Kidney glomerular epithelial cell (primary cell): ENCODE measurements at regions not wholly inside any gene's neighbourhood (a gene's known extent, or its start where the extent isn't known, plus 50 kb on each side); places are given as distances from the start of the nearest gene placed in this dataset.
A peak's percentile ranks its signal among the peaks of the same experiment; 100 is the strongest.
"Not testable (repeated sequence)": the region's sequence is repeated elsewhere in the genome, so short reads cannot be mapped to it uniquely, and the experiment has no call there.

Experiments
- DNase-seq: peaks from one replicate; lab custom pipeline; 2025; lab: John Stamatoyannopoulos, UW

DNA sequence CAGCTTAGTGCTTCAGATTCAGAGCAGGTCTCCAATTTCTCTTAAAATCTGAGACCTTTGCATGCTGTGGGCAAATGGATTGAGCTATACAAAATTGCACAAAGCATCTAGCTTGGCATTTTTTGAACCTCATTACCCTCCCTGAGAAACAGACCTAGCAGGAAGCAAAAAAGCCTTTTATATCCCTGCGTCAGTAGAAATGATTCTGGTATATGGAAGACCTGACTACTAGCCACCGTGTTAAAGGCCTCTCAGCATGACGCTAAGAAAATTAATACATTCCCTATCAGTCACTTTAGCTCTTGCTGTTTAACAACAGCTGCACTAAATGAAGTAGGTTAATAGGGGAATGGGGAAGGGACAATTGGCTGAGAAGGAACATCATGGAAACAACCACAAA is 110.7 kb upstream of the SMLR1 start:
- DNase-seq = no peak

DNA sequence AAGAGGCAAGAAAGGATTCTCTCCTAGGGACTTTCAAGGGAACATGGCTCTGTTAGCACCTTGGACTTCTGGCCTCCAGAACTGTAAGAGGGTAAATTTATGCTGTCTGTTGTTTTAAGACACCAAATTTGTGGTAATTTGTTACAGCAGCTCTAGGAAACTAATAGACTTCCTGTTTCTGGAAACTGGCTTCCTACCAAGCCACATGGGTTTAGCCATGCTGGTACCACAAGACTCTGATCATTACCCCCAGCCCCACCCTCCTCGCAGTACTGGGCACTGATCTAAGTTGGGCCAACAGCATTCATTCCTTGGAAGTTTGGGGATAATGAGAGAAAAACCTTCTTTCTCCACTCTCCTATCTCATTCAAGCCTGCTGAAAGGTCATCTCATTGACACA is 109.5 kb upstream of the SMLR1 start:
- no peak for DNase-seq

DNA sequence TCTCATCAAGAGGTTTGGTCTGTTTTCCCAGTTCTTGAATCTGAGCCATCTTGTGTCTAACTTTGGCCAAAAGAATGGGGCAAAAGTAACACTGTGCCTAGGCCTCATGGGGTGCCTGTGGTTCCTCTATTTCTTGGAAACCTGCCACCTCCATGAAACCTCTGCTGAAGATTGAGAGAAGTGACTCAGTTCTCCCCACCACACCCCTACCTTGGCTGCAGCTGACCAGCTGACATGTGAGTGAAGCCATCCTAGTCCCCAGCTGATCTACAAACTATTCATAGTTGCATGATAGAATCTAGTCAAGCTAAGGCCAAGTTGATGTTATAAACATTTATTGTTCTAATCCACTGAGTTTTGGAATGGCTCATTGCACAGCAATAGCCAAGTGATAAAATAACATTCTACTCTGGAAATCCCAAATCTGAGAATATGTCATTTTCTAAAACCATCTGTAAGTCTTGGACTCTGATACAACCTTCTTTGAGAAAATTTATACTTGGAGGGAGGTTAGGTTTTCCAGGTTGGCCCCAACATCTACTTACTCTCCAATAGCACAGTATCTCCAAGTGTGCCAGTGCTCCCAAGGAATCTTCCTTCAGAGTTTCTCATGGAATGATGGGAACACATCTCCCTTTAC is 107.0 kb upstream of the SMLR1 start:
- DNase-seq = peak; percentile 2

DNA sequence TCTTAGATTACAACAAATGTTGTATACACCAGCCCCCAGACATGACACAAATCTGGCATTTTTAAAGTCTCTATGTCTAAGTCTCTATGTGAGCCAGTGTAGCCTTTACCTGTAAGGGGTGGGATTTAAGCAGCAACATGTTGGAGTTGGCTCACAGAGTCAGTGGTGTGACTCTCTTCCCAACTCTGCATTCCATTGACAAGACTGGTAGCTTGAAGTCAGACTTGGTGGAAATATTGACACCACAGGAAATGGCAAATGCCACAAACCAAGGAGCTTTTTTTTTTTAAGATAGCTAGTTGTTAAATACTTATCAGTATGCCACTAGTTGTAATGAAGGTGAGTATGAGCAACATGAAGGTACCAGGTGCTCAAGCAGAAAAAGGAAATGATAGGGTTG is 103.1 kb upstream of the SMLR1 start:
- DNase-seq = no peak

DNA sequence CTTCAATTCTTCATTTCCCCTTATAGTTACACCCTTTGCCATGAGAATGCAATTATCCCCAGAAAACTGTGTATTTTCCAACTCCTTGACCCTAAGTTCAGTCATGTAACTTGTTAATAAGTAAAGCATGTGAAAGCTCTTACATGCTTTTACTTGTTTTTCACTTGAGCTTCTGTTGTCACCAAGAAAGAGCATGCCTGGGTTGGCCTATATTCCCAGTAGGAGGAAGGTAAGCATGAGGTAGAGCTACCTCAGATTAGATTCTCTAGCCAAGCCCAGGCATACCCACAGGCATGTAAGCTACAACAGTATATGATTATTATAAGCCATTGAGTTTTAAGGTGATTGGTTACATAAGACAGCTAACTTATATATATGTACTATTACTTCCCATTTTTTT is 101.7 kb upstream of the SMLR1 start:
- DNase-seq = no peak

DNA sequence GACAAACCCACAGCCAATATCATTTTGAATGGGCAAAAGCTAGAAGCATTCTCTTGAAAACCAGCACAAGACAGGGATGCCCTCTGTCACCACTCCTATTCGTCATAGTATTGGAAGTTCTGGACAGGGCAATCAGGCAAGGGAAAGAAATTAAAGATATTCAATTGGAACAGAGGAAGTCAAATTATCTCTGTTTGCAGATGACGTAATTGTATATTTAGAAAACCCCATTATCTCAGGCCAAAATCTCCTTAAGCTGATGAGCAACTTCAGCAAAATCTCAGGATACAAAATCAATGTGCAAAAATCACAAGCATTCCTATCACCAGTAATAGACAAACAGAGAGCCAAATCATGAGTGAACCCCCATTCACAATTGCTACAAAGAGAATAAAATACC is 99.1 kb upstream of the SMLR1 start:
- DNase-seq = not testable (repeated sequence)

DNA sequence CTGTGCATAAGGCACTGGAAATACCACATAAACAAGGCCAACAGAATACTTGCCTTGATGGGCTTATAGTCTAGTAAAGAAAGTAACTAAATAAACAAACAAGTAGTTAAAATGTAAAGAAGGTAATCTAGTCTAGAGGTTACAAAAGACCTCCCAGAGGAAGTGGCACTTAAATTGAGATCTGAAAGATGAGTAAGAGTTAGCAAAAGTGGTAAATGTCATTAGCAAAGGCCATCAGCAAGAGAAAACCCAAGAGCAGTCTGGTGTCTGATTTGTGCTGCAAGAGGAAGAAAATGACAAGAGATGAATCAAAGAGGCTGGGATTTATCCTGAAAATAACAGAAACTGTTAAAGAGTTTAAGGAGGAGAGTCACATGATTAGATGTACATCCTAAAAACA is 96.6 kb upstream of the SMLR1 start:
- no peak for DNase-seq

DNA sequence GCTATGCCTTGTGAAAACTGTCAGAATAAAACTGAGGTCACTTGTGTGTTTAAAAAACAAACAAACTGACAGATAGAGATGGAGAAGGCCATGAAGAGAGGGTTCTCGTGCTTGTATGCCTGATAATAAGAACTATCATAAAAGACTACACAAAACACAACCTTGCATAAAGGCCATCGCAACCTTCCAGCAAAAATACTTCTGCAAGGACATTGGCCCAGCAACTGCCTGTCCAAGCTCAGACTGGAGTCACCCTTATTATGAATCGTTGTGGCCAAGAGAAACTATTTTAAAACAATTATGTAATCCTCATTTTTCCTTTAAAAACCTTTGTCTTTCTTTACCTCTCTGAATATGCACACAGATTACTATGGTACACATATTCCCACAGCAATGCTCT is 93.0 kb upstream of the SMLR1 start:
- DNase-seq = no peak

DNA sequence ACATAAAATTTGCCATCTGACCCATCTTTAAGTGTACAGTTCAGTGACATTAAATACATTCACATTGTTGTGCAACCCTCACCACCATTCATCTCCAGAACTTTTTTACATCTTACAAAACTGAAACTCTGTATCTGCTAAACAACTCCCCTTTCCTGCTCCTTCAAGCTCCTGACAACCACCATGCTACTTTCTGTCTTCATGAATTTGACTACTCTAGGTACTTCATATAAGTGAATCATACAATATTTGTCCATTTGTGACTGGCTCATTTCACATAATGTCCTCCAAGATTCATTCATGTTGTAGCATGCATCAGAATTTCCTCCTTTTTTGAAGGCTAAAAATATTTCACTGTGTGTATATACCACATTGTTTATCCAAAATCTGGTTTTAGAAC is 86.9 kb upstream of the SMLR1 start:
- no peak for DNase-seq

DNA sequence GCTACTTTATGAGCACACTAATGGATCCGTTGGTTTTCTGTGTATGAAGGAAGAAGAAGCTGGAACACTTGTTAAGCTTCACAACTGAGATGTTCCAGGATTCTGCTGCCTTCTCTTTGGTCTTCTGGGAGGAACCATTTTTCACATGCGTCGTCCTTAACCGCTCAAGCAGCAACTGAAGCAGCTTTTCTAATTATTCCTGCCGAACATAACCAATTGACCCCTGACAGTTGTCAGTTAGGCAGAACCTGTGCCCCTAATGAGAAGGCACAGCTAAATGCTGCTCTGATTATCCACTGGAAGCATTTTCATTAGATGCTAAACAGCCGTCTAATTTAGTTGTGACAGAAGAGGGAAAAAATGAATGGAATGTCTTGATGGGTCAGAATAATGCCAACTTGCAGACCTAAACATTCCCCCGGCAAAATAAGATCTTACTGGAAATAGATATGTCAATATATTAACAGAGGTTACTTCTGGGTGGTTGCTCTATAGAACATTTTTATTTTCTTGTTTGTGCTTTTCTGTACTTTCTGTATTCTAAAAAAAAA is 85.0 kb upstream of the SMLR1 start:
- peak; percentile 40 for DNase-seq

DNA sequence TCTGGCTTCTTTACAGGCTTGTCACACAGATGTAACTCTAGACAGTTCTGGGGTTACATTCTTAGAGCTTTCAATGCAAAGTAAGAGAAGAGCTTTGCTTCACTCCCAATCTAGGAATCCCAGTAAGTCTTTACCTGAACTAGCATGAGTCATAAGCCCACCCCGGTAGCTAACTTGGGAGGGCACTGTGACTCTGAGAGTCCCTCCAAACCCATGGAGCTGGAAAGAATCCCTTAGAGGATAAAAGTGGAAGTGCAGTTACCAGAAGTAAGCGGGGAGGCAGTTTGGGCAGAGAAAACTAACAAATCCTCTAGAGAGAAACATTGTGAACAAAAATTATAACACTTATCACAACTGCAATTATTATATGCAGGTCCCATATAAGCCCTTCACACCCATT is 84.0 kb upstream of the SMLR1 start:
- peak; percentile 4 for DNase-seq

DNA sequence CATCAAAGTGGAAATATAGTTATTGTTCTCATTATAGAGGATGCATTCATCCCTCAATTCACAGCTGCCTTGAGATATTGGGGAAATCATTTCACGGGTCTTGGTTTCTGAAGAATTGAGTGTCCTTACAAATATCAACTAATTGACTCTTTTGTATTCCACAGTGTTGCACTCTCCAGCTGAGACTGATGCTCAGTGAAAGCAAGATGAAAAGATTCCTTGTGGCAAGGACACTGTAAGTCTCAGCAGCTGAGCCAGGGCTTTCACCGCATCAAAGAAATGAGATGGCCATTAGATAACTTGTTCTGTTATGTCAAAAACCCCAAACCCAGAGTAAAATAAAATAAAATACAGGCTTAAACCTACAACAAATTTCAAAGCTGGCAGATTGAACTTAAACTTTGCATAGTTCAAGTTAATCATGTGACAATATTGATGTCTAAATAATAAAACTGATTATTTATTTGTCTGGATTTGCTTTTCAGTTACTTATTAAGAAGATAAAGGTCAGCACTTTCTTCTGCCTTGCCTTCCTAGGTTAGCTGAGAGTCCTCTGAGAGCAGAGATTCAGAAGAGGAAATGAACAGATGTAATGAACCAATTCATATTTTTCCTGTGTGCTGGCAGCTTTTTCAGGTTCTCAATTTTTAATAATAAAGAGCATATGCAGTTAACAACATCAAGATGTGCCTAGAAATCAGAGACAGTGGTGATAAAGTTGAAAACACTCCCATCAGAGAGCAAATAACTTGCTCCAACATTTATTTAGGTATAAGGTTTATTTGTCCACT is 82.4 kb upstream of the SMLR1 start:
- DNase-seq = no peak

DNA sequence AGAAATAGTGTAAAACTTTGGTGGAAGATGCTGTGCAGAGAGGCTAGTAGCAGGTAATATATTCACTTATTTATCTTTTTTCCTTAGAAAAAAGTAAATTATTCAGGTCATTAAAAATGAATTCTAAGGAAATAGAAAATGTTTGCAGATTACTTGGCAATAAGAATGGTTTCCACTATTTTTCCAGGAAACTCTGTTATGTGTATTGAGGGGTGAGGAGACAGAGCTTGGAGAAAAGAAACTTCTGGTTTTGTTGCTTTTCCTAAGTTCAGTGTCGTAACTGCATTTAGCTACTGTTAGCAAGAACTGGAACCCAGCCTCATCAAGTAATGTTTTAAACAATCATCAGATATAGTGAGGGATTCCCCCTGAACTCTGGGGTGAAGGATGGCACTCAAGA is 79.2 kb upstream of the SMLR1 start:
- DNase-seq = no peak

DNA sequence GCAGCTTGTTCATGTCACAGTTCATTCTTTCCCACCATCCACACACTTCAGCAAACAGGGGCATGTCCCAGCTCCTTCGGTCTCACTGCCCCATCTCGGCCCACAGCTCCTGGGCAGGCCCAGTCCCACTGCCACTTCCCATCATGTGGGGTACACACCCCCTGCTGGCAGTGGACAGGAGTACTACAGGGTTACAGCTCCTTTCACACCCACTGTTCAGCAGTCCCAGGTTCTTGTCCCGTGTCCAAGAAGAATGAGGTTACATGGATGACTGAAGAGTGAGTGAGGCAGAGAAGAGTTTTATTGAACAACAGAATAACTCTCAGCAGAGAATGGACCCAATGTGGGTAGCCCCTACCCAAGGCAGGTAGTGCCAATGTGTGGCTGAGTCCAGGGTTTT is 77.8 kb upstream of the SMLR1 start:
- DNase-seq = no peak

DNA sequence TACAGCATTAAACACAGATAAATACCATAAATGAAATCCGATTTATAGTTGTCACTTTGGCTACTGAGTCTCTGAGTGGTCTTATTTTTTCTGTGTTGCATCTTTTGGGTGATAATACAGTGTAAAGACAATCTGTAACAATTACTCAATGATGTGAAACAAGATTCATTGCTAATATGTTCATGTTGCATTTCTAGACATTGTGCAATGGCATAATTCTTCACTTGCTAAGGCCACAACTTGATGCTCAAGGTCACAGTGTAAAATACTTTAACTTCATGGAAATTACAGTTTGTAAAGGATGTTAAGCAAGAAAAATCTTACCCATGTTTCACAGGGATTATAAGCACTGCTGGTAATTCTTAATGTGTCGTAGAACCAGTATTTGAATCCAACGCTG is 74.9 kb upstream of the SMLR1 start:
- DNase-seq = no peak

DNA sequence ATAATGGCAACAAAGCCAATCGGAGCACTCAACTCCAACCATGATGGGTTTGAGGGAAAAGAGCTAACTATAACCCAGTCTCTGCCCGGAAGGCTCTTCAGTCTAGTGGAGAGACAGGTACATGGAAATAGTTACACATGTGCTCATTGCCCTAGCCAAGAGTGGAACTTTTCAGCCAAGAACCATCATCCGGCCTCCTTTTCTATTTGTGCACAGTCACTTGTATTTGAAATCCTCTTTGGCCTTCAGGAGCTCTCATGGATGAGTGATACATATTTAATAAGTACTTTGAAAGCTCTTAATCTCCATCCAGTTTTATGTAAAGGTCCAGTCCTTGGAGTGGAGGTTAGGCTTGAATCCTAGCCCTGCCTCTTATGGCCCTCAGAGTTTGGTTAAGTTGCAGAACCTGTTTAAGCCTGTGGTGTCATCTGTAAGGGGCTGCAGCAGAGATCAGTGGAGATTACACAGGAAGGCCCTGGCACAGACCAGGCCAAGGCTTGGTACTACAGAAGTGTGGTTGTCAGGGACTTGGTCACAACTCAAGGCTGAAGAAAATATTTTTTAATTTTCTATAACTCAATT is 72.3 kb upstream of the SMLR1 start:
- no peak for DNase-seq

DNA sequence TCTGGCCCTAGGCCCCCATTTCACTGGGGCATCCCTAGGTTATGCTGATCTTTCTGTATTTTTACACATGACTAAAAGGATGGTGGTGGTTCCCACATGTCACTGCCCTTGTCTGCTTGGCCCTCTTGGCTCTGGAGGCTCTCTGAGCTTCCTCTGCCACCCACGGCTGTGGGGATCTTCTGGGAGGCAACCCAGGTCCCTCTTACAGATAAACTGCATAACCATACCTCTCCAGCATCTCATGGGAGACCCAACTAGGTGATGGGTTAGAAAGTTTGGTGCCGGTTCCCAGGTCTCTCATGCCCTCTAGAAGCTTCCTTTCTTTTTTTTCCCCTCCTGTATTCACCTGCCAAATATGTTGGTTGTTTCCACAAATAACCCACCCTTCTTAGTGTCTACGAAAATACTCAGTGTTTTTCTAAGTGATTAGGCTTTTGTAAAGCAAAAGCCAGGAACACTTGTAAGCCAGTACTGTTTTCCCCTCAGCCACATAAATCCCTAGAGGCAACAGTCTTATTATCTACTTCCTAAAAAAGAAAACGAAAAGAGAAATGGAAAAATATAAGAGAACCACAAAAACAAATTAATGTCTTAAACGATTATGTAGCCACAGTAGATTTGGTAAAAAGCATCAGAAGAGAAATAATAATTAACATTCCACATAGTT is 71.7 kb upstream of the SMLR1 start:
- no peak for DNase-seq

DNA sequence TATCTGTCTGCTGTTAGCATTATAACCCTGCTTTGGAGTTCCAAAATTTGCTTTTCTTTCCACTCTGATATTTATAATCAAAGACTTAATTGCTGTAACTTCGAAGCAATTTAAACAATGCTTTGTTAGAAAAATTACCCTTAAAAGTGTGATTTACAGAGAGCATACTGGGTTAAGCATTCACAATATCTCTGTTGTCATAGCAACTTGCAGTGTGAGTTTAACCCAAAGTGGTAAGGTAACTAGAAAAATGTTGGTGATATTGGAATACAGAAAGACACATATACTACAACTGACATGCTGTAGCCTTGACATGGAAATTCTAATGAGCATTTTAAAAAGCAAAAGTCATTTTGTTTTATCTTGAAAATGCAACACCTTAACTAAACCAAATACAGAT is 70.4 kb upstream of the SMLR1 start:
- no peak for DNase-seq

DNA sequence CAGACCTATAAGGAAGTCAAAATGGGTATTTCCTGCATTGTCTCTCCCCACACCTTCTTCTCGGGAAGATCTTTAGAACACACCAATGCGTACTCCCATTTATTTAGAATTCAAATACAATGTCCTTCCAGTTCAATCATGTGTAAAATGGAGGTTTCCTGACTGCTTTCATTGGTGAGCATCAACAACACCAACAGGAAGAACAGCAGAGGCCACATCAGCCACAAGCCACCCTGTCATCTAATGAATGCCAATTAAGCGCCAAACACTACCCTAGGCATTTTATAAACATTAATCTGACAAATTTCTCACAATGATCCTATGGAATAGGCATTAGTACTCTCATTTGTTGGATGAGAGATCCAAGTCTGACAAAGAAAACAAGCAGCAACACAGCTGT is 68.4 kb upstream of the SMLR1 start:
- no peak for DNase-seq

DNA sequence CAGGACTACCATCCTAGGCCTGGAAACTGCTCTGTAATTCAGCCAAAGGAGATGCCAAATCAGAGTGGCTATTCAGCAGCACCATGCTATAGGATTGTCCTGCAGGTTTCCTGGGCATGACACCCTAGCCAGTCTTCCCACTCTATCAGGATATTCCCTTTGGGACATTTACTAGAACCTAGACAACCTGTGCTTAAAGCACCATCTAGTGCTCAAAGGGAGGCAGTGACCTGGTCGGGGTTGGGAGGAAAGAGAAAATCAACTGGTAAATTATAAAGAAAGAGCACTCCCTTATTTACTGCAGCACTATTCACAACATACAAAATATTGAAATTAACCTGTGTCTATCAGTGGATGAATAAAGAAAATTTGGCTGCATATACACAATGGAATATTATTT is 67.2 kb upstream of the SMLR1 start:
- peak; percentile 46 for DNase-seq

DNA sequence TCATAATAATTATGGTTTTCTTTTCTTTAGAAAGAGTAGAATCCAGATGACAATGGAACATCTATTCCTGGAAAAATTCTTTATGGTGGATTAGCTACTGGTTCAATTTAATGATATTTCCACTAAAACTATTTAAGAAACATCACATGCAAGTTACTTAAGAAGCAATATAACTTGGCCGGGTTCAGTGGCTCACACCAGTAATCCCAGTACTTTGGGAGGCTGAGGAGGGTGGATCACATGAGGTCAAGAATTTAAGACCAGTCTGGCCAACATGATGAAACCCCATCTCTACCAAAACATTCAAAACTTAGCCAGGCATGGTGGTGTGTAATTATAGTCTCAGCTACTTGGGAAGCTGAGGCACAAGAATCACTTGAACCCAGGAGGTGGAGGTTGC is 65.9 kb upstream of the SMLR1 start:
- no peak for DNase-seq

DNA sequence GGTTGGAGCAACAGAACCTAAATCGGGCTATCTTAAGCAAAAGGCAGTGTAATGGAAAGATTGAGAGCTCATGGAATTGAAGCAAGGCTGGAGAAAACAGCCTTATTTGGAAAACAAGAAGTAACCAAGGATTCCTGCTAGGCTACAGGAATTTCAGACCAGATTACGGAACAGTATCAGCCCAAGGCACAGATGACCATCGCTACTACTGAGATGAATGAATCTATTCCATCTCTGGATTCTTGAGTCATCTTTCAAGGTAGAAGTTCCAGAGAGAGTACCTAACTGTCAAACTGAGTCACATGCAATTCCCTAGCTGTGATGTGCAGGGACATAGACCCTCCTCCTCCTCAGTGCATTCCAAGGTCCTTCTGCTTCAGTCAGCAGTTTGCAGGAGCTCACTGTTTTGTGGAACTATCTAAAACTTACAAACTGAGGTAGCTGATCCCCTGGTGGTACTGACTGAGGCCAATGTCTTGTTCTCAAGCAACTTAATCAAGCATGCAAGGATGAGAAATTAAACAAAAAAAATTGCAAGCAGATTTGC is 62.0 kb upstream of the SMLR1 start:
- no peak for DNase-seq
